ENCODE measurements at regions not wholly inside any gene's neighbourhood (a gene's known extent, or its start where the extent isn't known, plus 50 kb on each side); places are given as distances from the start of the nearest gene placed in this dataset.

GRCh38 chr6:14642136-14642505 is 524.5 kb downstream of the CD83 start:
- peak overlapping the region in 1 of 2 donors; percentile 11 for H3K27ac ChIP-seq

GRCh38 chr6:14642842-14643241 is 525.3 kb downstream of the CD83 start:
- no peak for DNase-seq (ENCODE audit: low spot score)
- no peaks in the 10 kb centered on the region for H3K27me3 ChIP-seq
- H3K4me1 ChIP-seq = peaks cover 0 to 31% of the 10 kb centered on the region in 2 donors
- H3K4me3 ChIP-seq = no peak overlapping the region
- H3K36me3 ChIP-seq = no peaks in the 10 kb centered on the region
- H3K9me3 ChIP-seq = no peaks in the 10 kb centered on the region
- TF ChIP-seq, protein P1, sequence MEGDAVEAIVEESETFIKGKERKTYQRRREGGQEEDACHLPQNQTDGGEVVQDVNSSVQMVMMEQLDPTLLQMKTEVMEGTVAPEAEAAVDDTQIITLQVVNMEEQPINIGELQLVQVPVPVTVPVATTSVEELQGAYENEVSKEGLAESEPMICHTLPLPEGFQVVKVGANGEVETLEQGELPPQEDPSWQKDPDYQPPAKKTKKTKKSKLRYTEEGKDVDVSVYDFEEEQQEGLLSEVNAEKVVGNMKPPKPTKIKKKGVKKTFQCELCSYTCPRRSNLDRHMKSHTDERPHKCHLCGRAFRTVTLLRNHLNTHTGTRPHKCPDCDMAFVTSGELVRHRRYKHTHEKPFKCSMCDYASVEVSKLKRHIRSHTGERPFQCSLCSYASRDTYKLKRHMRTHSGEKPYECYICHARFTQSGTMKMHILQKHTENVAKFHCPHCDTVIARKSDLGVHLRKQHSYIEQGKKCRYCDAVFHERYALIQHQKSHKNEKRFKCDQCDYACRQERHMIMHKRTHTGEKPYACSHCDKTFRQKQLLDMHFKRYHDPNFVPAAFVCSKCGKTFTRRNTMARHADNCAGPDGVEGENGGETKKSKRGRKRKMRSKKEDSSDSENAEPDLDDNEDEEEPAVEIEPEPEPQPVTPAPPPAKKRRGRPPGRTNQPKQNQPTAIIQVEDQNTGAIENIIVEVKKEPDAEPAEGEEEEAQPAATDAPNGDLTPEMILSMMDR (IDR thresholded peaks at IDR 0.05) = no peak
- no peak overlapping the region for H3K27ac ChIP-seq

More at GRCh38 chr6:14642136-14642505, 524.5 kb downstream of the CD83 start:
- TF ChIP-seq, protein P1 (IDR thresholded peaks at IDR 0.05) = no peak
- H3K36me3 ChIP-seq = no peaks in the 10 kb centered on the region
- no peaks in the 10 kb centered on the region for H3K27me3 ChIP-seq
- H3K4me3 ChIP-seq = no peak overlapping the region
- DNase-seq (ENCODE audit: low spot score) = no peak
- peaks cover 0 to 31% of the 10 kb centered on the region in 2 donors for H3K4me1 ChIP-seq
- H3K9me3 ChIP-seq = no peaks in the 10 kb centered on the region

DNA sequence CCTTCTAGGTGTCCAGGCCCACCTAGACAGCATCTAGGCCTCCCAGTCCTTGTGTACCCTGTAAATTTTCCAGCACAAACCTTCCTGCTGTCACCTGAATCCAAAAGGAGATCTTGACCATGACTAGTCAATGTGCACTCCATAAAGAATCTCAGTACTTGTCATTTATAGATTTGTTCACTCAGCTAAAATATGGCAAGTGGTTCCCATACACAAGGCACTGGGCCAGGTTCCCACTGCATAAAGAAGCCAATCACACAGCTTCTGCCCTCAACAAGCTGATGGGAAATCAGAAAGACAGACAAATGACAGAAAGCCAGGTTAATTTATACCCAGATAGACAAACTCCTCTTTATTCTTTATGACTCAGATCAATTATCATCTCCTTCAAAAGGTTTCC is 526.8 kb downstream of the CD83 start:
- Histone ChIP-seq H3K4me1 (peaks cover 0 to 20% of the 10 kb centered on the region in 2 donors), H3K9me3 (no peaks in the 10 kb centered on the region), H3K27me3 (no peaks in the 10 kb centered on the region), H3K27ac (no peak overlapping the region), H3K36me3 (no peaks in the 10 kb centered on the region), H3K4me3 (no peak overlapping the region)
- no peak for DNase-seq (ENCODE audit: low spot score)
- TF ChIP-seq, protein P1 (IDR thresholded peaks at IDR 0.05) = no peak

GRCh38 chr6:14645221-14645620 is 527.6 kb downstream of the CD83 start:
- no peaks in the 10 kb centered on the region for H3K27me3 ChIP-seq
- no peaks in the 10 kb centered on the region for H3K9me3 ChIP-seq
- no peak for DNase-seq (ENCODE audit: low spot score)
- TF ChIP-seq, protein P1 (IDR thresholded peaks at IDR 0.05) = no peak
- H3K4me1 ChIP-seq = peaks cover 0 to 12% of the 10 kb centered on the region in 2 donors
- no peaks in the 10 kb centered on the region for H3K36me3 ChIP-seq
- no peak overlapping the region for H3K27ac ChIP-seq
- H3K4me3 ChIP-seq = no peak overlapping the region

GRCh38 chr6:14645841-14646240 is 528.3 kb downstream of the CD83 start:
- Histone ChIP-seq H3K36me3 (no peaks in the 10 kb centered on the region), H3K9me3 (no peaks in the 10 kb centered on the region), H3K4me1 (peaks cover 0 to 6% of the 10 kb centered on the region in 2 donors), H3K27me3 (no peaks in the 10 kb centered on the region), H3K4me3 (no peak overlapping the region), H3K27ac (no peak overlapping the region)
- no peak for DNase-seq (ENCODE audit: low spot score)
- TF ChIP-seq, protein P1 (IDR thresholded peaks at IDR 0.05) = no peak

DNA sequence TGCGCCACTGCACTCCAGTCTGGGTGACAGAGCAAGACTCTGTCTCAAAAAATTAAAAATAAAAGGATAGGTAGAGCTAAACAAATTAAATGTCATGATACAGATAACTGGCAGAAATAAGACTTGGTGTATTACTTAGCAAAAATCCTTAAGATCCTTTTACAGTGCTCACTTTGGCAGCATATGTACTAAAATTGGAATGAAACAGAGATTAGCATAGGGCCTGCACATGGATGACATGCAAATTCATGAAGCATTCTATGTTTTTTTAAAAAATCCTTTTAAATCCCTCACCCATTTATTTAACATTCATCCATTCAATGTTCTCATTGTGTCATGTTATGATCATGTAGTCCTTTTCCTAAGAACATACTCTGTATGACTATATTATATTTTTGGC is 528.8 kb downstream of the CD83 start:
- TF ChIP-seq, protein P1 (IDR thresholded peaks at IDR 0.05) = no peak
- DNase-seq (ENCODE audit: low spot score) = no peak
- H3K27me3 ChIP-seq = no peaks in the 10 kb centered on the region
- H3K9me3 ChIP-seq = no peaks in the 10 kb centered on the region
- H3K36me3 ChIP-seq = no peaks in the 10 kb centered on the region
- H3K4me1 ChIP-seq = peaks cover 0 to under 1% of the 10 kb centered on the region in 2 donors
- no peak overlapping the region for H3K4me3 ChIP-seq
- no peak overlapping the region for H3K27ac ChIP-seq

Data from right atrium auricular region (tissue), 2 donors.